ENCODE measurements at regions not wholly inside any gene's neighbourhood (a gene's known extent, or its start where the extent isn't known, plus 50 kb on each side); places are given as distances from the start of the nearest gene placed in this dataset.
"Not testable (repeated sequence)": the region's sequence is repeated elsewhere in the genome, so short reads cannot be mapped to it uniquely, and the experiment has no call there.

- not testable (repeated sequence) for TF ChIP-seq EZH2 (IDR thresholded peaks at IDR 0.05; ENCODE audit: borderline replicate concordance, low read length); CTCF (IDR thresholded peaks at IDR 0.05; ENCODE audit: low read length)
Observed at GRCh38 chr16:52655156-52655555, 108.2 kb upstream of the TOX3 start.

Measured in OCI-LY1 (cell line).